ENCODE measurements at regions not wholly inside any gene's neighbourhood (a gene's known extent, or its start where the extent isn't known, plus 50 kb on each side); places are given as distances from the start of the nearest gene placed in this dataset.

DNA sequence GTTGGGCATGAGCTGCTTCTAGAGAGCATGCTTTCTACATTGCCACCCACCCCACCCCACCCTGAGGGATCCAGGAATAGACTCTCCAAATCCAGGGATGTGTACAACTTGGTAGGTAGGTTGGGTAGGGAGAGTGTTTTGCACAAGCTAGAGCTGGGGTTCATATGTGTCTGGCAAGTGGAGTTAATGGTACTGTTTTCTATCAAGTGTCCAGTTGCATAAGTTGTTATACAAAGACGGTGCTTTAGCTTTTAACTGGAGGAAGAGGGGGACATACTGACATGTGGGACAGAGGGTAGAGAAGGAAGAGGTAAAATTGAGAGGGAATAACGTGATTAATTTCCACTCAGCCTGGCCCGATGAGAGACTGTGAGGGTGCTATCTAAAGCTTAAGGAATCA, 51.0 kb upstream of the TNC start:
- intact Hi-C loops (cut with DNase I): no loop called here
- H3K4me1 ChIP-seq (replicated peaks): no peaks in the 10 kb centered on the region
- DNase-seq (ENCODE audit: low spot score): no peak
- no peaks in the 10 kb centered on the region for H3K27me3 ChIP-seq (replicated peaks; ENCODE audit: insufficient read depth)
- H3K27ac ChIP-seq: no peak overlapping the region
- H3K9me3 ChIP-seq: no peaks in the 10 kb centered on the region
- no peaks in the 10 kb centered on the region for H3K36me3 ChIP-seq
- WGBS: 95% methylated on average over 3 of the region's 3 CpGs
- no peak overlapping the region for H3K4me3 ChIP-seq
- TF ChIP-seq POLR2AphosphoS5 (IDR thresholded peaks at IDR 0.05) (no peak), POLR2A (IDR thresholded peaks at IDR 0.05) (no peak)
- TF ChIP-seq, protein P1, sequence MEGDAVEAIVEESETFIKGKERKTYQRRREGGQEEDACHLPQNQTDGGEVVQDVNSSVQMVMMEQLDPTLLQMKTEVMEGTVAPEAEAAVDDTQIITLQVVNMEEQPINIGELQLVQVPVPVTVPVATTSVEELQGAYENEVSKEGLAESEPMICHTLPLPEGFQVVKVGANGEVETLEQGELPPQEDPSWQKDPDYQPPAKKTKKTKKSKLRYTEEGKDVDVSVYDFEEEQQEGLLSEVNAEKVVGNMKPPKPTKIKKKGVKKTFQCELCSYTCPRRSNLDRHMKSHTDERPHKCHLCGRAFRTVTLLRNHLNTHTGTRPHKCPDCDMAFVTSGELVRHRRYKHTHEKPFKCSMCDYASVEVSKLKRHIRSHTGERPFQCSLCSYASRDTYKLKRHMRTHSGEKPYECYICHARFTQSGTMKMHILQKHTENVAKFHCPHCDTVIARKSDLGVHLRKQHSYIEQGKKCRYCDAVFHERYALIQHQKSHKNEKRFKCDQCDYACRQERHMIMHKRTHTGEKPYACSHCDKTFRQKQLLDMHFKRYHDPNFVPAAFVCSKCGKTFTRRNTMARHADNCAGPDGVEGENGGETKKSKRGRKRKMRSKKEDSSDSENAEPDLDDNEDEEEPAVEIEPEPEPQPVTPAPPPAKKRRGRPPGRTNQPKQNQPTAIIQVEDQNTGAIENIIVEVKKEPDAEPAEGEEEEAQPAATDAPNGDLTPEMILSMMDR (IDR thresholded peaks at IDR 0.05): no peak

DNA sequence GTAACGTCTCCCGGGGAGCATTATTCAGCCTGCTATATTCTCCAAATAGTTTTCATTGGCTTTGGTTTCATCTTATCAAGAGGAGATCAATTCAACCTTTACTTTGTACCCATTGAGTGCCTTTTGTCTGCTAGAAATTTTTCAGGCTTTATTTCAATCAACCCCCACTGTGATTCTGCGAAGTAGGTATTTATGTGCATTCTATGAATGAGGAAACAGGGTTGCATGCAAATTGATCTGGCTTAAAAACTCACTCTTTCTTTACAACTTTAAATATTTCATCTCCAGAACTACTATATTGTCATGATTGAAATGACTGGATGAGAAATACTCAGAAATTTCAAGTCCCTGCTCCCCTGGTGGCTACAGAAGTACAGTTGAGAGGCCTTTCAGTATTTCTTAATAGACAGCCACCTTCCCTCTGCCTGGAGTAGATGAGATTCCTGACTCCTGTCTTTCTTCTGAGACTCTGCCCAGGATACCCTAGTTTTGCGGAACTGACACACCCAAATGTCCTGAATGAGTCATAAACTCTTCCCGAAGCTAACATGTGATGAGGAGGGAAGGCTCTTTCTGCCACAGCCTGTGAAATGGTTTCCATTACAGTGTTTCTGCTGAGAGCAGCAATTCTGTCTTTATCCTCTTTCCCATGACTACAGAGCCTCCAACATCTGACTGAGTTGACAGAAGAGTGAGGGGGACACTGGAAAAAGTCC, 52.6 kb upstream of the TNC start:
- Histone ChIP-seq H3K4me3 (no peak overlapping the region), H3K9me3 (no peaks in the 10 kb centered on the region), H3K27me3 (replicated peaks; ENCODE audit: insufficient read depth) (no peaks in the 10 kb centered on the region), H3K36me3 (no peaks in the 10 kb centered on the region), H3K4me1 (replicated peaks) (no peaks in the 10 kb centered on the region), H3K27ac (no peak overlapping the region)
- intact Hi-C loops (cut with DNase I): no loop called here
- TF ChIP-seq, protein P1 (IDR thresholded peaks at IDR 0.05): no peak
- no peak for TF ChIP-seq POLR2A (IDR thresholded peaks at IDR 0.05)
- TF ChIP-seq POLR2AphosphoS5 (IDR thresholded peaks at IDR 0.05): no peak
- WGBS: 61% methylated on average over 5 of the region's 5 CpGs
- DNase-seq (ENCODE audit: low spot score): no peak

DNA sequence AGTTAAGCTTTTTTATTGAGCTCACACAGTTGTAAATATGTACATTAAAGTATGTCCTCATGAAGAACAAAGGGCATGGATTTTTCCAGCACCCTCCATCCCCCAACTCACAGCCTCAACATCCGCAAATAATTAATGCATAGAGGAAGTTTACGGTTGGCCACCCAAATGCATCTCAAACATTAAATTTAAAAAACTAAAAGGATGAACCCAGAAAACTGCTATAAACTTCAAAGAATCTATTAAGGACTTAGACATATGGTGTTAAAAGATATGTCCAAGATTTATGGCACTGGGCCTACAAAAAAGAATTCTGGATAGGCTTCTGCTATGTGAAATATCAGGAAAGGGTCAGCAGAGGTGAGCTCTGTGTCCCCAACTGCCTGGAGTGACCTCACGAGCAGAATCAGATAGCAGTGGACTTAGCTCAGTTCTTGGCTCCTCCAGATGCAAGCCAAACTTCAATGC, 54.0 kb upstream of the TNC start:
- no peaks in the 10 kb centered on the region for H3K9me3 ChIP-seq
- WGBS: 82% methylated on average over 3 of the region's 3 CpGs
- H3K27ac ChIP-seq: no peak overlapping the region
- no peak for DNase-seq (ENCODE audit: low spot score)
- no peaks in the 10 kb centered on the region for H3K27me3 ChIP-seq (replicated peaks; ENCODE audit: insufficient read depth)
- intact Hi-C loops (cut with DNase I): no loop called here
- no peaks in the 10 kb centered on the region for H3K36me3 ChIP-seq
- no peak overlapping the region for H3K4me3 ChIP-seq
- H3K4me1 ChIP-seq (replicated peaks): no peaks in the 10 kb centered on the region
- TF ChIP-seq POLR2A (IDR thresholded peaks at IDR 0.05): no peak
- TF ChIP-seq, protein P1 (IDR thresholded peaks at IDR 0.05): no peak
- no peak for TF ChIP-seq POLR2AphosphoS5 (IDR thresholded peaks at IDR 0.05)

DNA sequence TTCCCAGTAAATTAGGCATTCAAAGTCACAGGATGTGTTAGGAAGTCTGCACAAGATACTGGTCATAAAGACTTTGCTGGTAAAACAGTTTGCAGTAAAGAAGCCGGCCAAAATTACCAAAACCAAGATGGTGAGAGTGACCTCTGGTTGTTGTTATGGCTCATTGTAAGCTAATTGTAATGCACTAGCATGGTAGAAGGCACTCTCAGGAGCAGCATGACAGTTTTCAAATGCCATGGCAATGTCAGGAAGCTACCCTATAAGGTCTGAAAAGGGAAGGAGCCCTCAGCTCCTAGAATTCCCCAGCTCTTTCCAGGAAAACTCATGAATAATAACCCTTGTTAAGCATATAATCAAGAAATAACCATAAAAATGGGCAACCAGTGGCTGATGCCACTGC, 64.3 kb upstream of the TNC start:
- H3K27me3 ChIP-seq (replicated peaks; ENCODE audit: insufficient read depth): no peaks in the 10 kb centered on the region

More for the DNA sequence above, 64.3 kb upstream of the TNC start:
- DNase-seq (ENCODE audit: low spot score): no peak
- WGBS: 97% methylated on average over 1 of the region's 1 CpG
- no peak overlapping the region for H3K4me3 ChIP-seq
- H3K27ac ChIP-seq: no peak overlapping the region
- TF ChIP-seq, protein P1 (IDR thresholded peaks at IDR 0.05): no peak
- TF ChIP-seq POLR2A (IDR thresholded peaks at IDR 0.05) (no peak), POLR2AphosphoS5 (IDR thresholded peaks at IDR 0.05) (no peak)
- intact Hi-C loops (cut with DNase I): no loop called here
- H3K9me3 ChIP-seq: no peaks in the 10 kb centered on the region
- no peaks in the 10 kb centered on the region for H3K4me1 ChIP-seq (replicated peaks)
- H3K36me3 ChIP-seq: no peaks in the 10 kb centered on the region

All from prostate gland (tissue), 2 donors.